ACC112 (cell line): ENCODE measurements at regions not wholly inside any gene's neighbourhood (a gene's known extent, or its start where the extent isn't known, plus 50 kb on each side); places are given as distances from the start of the nearest gene placed in this dataset.

ENCODE experiments used
- H2AFZ ChIP-seq: fragments of 200-600 bp; sonication (generic); one replicate; pipeline ENCODE4 v1.6.0; 2017; ENCODE audit warnings: antibody characterized with exemption, low read length; ENCODE audit not compliant: unreplicated experiment
- H3K27ac ChIP-seq: fragments of 200-600 bp; sonication (generic); 2 replicates; pipeline ENCODE4 v1.5.1; 2014; ENCODE audit warnings: low read depth, mild to moderate bottlenecking, antibody characterized with exemption, low read length, moderate library complexity
- H3K27me3 ChIP-seq: fragments of 200-600 bp; sonication (generic); 2 replicates; pipeline ENCODE4 v1.6.1; 2014; ENCODE audit warnings: mild to moderate bottlenecking, antibody characterized with exemption, low read length, moderate library complexity, mixed read lengths; ENCODE audit not compliant: insufficient read depth
- H3K36me3 ChIP-seq: fragments of 200-600 bp; sonication (generic); 2 replicates; pipeline ENCODE4 v1.6.1; 2016; ENCODE audit warnings: mild to moderate bottlenecking, antibody characterized with exemption, low read length, moderate library complexity, mixed read lengths; ENCODE audit not compliant: insufficient read depth
- H3K4me1 ChIP-seq: fragments of 200-600 bp; sonication (generic); one replicate; pipeline ENCODE4 v1.6.1; 2016; ENCODE audit warnings: low read length, mixed read lengths; ENCODE audit not compliant: insufficient read depth, unreplicated experiment, control insufficient read depth
- H3K4me3 ChIP-seq: fragments of 200-600 bp; sonication (generic); 2 replicates; pipeline ENCODE4 v1.5.1; 2014; ENCODE audit warnings: mild to moderate bottlenecking, low read depth, low read length
- H3K79me2 ChIP-seq: fragments of 200-600 bp; sonication (generic); one replicate; pipeline ENCODE4 v1.6.0; 2016; ENCODE audit warnings: low read length; ENCODE audit not compliant: control insufficient read depth, unreplicated experiment, insufficient read depth

- no peak overlapping the region for H2AFZ ChIP-seq
- H3K36me3 ChIP-seq = no peaks in the 10 kb centered on the region
- no peaks in the 10 kb centered on the region for H3K79me2 ChIP-seq
- H3K4me3 ChIP-seq = no peak overlapping the region
- no peak overlapping the region for H3K27ac ChIP-seq
- no peaks in the 10 kb centered on the region for H3K27me3 ChIP-seq
- H3K4me1 ChIP-seq = no peaks in the 10 kb centered on the region
Observed at GRCh38 chr10:25707976-25708671, 225.9 kb upstream of the MYO3A start.

GRCh38 chr10:25713894-25714240 lies 220.2 kb upstream of the MYO3A start:
- Histone ChIP-seq H3K4me3 (no peak overlapping the region), H3K4me1 (no peaks in the 10 kb centered on the region), H3K27me3 (no peaks in the 10 kb centered on the region), H3K79me2 (no peaks in the 10 kb centered on the region), H3K36me3 (no peaks in the 10 kb centered on the region), H3K27ac (no peak overlapping the region), H2AFZ (no peak overlapping the region)

GRCh38 chr10:25724241-25724640 lies 209.8 kb upstream of the MYO3A start:
- Histone ChIP-seq H3K79me2 (no peaks in the 10 kb centered on the region), H3K4me3 (no peak overlapping the region), H3K36me3 (no peaks in the 10 kb centered on the region), H3K27me3 (0 out of 2 replicates have a peak, but pooled peaks cover 5% of the 10 kb centered on the region), H3K27ac (no peak overlapping the region), H3K4me1 (no peaks in the 10 kb centered on the region), H2AFZ (no peak overlapping the region)

GRCh38 chr10:25725917-25726716 lies 207.9 kb upstream of the MYO3A start:
- Histone ChIP-seq H3K4me3 (no peak overlapping the region), H3K4me1 (no peaks in the 10 kb centered on the region), H2AFZ (no peak overlapping the region), H3K36me3 (no peaks in the 10 kb centered on the region), H3K27me3 (0 out of 2 replicates have a peak, but pooled peaks cover 5% of the 10 kb centered on the region), H3K27ac (no peak overlapping the region), H3K79me2 (no peaks in the 10 kb centered on the region)

- H3K79me2 ChIP-seq = no peaks in the 10 kb centered on the region
- H3K36me3 ChIP-seq = no peaks in the 10 kb centered on the region
- no peak overlapping the region for H3K27ac ChIP-seq
Observed at GRCh38 chr10:25738776-25739175, 195.3 kb upstream of the MYO3A start.

GRCh38 chr10:25743832-25744231 lies 190.2 kb upstream of the MYO3A start:
- no peaks in the 10 kb centered on the region for H3K27me3 ChIP-seq
- H3K4me1 ChIP-seq = no peaks in the 10 kb centered on the region
- H3K79me2 ChIP-seq = no peaks in the 10 kb centered on the region
- H3K4me3 ChIP-seq = no peak overlapping the region
- no peaks in the 10 kb centered on the region for H3K36me3 ChIP-seq
- no peak overlapping the region for H2AFZ ChIP-seq
- H3K27ac ChIP-seq = no peak overlapping the region

More at GRCh38 chr10:25738776-25739175, 195.3 kb upstream of the MYO3A start:
- H3K27me3 ChIP-seq = no peaks in the 10 kb centered on the region
- H3K4me1 ChIP-seq = no peaks in the 10 kb centered on the region
- no peak overlapping the region for H2AFZ ChIP-seq
- no peak overlapping the region for H3K4me3 ChIP-seq

GRCh38 chr10:25744574-25744973 lies 189.5 kb upstream of the MYO3A start:
- no peaks in the 10 kb centered on the region for H3K4me1 ChIP-seq
- no peak overlapping the region for H3K27ac ChIP-seq
- no peak overlapping the region for H3K4me3 ChIP-seq
- no peaks in the 10 kb centered on the region for H3K79me2 ChIP-seq
- H2AFZ ChIP-seq = no peak overlapping the region
- no peaks in the 10 kb centered on the region for H3K36me3 ChIP-seq
- no peaks in the 10 kb centered on the region for H3K27me3 ChIP-seq

- H3K27ac ChIP-seq = no peak overlapping the region
- no peaks in the 10 kb centered on the region for H3K79me2 ChIP-seq
- no peak overlapping the region for H3K4me3 ChIP-seq
- no peak overlapping the region for H2AFZ ChIP-seq
- no peaks in the 10 kb centered on the region for H3K36me3 ChIP-seq
- no peaks in the 10 kb centered on the region for H3K4me1 ChIP-seq
- H3K27me3 ChIP-seq = no peaks in the 10 kb centered on the region
Observed at GRCh38 chr10:25745976-25746375, 188.1 kb upstream of the MYO3A start.

GRCh38 chr10:25747084-25747483 lies 186.9 kb upstream of the MYO3A start:
- H3K36me3 ChIP-seq = no peaks in the 10 kb centered on the region
- no peak overlapping the region for H2AFZ ChIP-seq
- no peak overlapping the region for H3K4me3 ChIP-seq
- no peak overlapping the region for H3K27ac ChIP-seq
- H3K79me2 ChIP-seq = no peaks in the 10 kb centered on the region
- H3K4me1 ChIP-seq = no peaks in the 10 kb centered on the region
- no peaks in the 10 kb centered on the region for H3K27me3 ChIP-seq

- no peaks in the 10 kb centered on the region for H3K4me1 ChIP-seq
- H3K36me3 ChIP-seq = no peaks in the 10 kb centered on the region
- no peaks in the 10 kb centered on the region for H3K79me2 ChIP-seq
- H3K27me3 ChIP-seq = no peaks in the 10 kb centered on the region
- H3K27ac ChIP-seq = no peak overlapping the region
- H3K4me3 ChIP-seq = no peak overlapping the region
- no peak overlapping the region for H2AFZ ChIP-seq
Observed at GRCh38 chr10:25748509-25748908, 185.5 kb upstream of the MYO3A start.

GRCh38 chr10:25753776-25754175 lies 180.3 kb upstream of the MYO3A start:
- H3K4me1 ChIP-seq = no peaks in the 10 kb centered on the region
- no peak overlapping the region for H3K27ac ChIP-seq
- H2AFZ ChIP-seq = no peak overlapping the region
- no peak overlapping the region for H3K4me3 ChIP-seq
- no peaks in the 10 kb centered on the region for H3K36me3 ChIP-seq
- no peaks in the 10 kb centered on the region for H3K79me2 ChIP-seq
- no peaks in the 10 kb centered on the region for H3K27me3 ChIP-seq
